ENCODE measurements at regions not wholly inside any gene's neighbourhood (a gene's known extent, or its start where the extent isn't known, plus 50 kb on each side); places are given as distances from the start of the nearest gene placed in this dataset.

DNA sequence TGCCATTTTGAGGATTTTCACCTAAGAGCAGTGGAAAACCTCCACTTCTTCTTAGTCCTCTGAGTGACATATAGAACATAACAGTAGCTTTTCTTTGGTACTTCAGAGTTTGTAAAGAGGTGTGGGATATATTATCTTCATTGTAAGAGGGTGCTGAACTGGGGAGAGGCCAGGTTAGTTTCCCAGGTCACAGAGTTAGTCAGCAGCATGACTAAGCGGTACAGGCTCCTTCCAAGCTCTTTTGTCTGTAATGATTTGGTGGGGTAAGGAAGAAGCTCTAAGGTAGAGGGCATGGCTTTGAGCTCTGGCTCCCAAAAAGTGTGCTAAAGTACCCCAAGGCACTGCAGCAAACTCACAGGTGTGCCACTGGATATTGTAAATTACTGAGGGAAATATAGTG is 325.0 kb upstream of the PLXNA2 start:
- TF ChIP-seq, protein P1, sequence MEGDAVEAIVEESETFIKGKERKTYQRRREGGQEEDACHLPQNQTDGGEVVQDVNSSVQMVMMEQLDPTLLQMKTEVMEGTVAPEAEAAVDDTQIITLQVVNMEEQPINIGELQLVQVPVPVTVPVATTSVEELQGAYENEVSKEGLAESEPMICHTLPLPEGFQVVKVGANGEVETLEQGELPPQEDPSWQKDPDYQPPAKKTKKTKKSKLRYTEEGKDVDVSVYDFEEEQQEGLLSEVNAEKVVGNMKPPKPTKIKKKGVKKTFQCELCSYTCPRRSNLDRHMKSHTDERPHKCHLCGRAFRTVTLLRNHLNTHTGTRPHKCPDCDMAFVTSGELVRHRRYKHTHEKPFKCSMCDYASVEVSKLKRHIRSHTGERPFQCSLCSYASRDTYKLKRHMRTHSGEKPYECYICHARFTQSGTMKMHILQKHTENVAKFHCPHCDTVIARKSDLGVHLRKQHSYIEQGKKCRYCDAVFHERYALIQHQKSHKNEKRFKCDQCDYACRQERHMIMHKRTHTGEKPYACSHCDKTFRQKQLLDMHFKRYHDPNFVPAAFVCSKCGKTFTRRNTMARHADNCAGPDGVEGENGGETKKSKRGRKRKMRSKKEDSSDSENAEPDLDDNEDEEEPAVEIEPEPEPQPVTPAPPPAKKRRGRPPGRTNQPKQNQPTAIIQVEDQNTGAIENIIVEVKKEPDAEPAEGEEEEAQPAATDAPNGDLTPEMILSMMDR (IDR thresholded peaks at IDR 0.05): no peak
- TF ChIP-seq EP300 (IDR thresholded peaks at IDR 0.05): no peak
